PFSK-1 (cell line): ENCODE measurements at regions not wholly inside any gene's neighbourhood (a gene's known extent, or its start where the extent isn't known, plus 50 kb on each side); places are given as distances from the start of the nearest gene placed in this dataset.

Experiments
- FOXP2 ChIP-seq: optimal IDR thresholded peaks from 2 replicates; pipeline ENCODE3; 2011; ENCODE audit warnings: borderline replicate concordance, control low read depth, inconsistent platforms; ENCODE audit not compliant: insufficient read depth; ENCODE audit errors: extremely low read length, extremely low read depth
- POLR2AphosphoS5 ChIP-seq: IDR thresholded peaks from 2 replicates; pipeline ENCODE4 v1.6.1; 2012; ENCODE audit warnings: low read depth, mild to moderate bottlenecking, control low read depth, low read length, moderate library complexity
- SIN3A ChIP-seq: IDR thresholded peaks from 2 replicates; pipeline ENCODE4 v1.6.1; 2012; ENCODE audit warnings: mild to moderate bottlenecking, low read length, moderate library complexity, borderline replicate concordance; ENCODE audit not compliant: insufficient read depth
- TAF1 ChIP-seq: IDR thresholded peaks from 2 replicates; pipeline ENCODE4 v1.6.1; 2012; ENCODE audit warnings: low read length, control low read depth, borderline replicate concordance; ENCODE audit not compliant: insufficient read depth
- TF ChIP-seq, protein P1 (sequence below), 2 experiments: IDR thresholded peaks; 2 replicates each; pipeline versions ENCODE4 v1.6.1 to v1.8.0; 2011 to 2012; ENCODE audit warnings: low read depth in 2 of 2, low read length in 2 of 2, control low read depth in 1 of 2, inconsistent platforms in 1 of 2, mild to moderate bottlenecking in 1 of 2, moderate library complexity in 1 of 2; ENCODE audit not compliant: insufficient read depth in 1 of 2

DNA sequence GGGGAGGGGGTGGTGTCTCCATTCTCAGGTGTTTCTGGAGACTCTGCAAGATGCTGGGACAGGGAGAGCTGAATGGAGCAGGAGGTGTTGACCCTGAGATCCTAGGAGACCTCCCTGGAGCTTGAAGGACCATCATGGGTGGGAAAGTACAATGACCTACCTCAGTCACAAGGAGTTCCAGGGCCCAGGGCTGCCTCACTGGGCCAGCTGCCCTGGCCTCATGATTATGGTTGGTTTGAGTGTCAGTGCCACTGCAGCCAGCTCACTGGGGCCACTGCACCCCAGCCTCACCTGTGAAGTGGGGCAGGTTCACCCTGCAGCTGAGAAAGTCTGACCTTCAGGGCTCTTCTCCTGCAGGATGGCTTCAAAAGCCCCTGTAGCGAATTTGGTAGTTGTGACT is 372.5 kb downstream of the IRX2 start:
- TF ChIP-seq TAF1 (no peak), FOXP2 (no peak), SIN3A (no peak)
- TF ChIP-seq, protein P1, sequence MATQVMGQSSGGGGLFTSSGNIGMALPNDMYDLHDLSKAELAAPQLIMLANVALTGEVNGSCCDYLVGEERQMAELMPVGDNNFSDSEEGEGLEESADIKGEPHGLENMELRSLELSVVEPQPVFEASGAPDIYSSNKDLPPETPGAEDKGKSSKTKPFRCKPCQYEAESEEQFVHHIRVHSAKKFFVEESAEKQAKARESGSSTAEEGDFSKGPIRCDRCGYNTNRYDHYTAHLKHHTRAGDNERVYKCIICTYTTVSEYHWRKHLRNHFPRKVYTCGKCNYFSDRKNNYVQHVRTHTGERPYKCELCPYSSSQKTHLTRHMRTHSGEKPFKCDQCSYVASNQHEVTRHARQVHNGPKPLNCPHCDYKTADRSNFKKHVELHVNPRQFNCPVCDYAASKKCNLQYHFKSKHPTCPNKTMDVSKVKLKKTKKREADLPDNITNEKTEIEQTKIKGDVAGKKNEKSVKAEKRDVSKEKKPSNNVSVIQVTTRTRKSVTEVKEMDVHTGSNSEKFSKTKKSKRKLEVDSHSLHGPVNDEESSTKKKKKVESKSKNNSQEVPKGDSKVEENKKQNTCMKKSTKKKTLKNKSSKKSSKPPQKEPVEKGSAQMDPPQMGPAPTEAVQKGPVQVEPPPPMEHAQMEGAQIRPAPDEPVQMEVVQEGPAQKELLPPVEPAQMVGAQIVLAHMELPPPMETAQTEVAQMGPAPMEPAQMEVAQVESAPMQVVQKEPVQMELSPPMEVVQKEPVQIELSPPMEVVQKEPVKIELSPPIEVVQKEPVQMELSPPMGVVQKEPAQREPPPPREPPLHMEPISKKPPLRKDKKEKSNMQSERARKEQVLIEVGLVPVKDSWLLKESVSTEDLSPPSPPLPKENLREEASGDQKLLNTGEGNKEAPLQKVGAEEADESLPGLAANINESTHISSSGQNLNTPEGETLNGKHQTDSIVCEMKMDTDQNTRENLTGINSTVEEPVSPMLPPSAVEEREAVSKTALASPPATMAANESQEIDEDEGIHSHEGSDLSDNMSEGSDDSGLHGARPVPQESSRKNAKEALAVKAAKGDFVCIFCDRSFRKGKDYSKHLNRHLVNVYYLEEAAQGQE (IDR thresholded peaks at IDR 0.05; ENCODE audit: insufficient read depth in 1 of 2, low read depth in 2 of 2, low read length in 2 of 2) = no peak

DNA sequence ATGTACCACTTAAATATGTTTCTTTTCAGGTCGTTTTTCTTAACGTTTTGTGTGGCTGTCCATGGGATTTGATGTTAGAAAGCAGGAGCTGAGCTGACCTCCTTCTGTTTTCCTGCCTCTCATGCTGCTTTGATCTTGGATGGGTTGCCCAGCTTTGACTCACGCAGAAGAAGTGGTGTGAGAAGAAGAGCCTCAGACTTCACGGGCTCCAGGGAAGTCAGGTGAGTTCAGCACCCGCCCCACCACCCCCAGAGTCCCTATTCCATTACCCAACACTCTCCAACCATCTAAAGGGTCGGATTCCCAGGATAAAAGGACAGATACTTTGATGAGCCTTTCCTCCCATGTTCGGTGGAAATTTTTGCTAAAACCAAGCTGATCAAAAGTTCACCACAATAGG is 373.4 kb downstream of the IRX2 start:
- TF ChIP-seq FOXP2 = no peak
- TF ChIP-seq, protein P1 (IDR thresholded peaks at IDR 0.05; ENCODE audit: insufficient read depth in 1 of 2, low read depth in 2 of 2, low read length in 2 of 2) = no peak
- no peak for TF ChIP-seq TAF1
- no peak for TF ChIP-seq POLR2AphosphoS5
- TF ChIP-seq SIN3A = no peak

DNA sequence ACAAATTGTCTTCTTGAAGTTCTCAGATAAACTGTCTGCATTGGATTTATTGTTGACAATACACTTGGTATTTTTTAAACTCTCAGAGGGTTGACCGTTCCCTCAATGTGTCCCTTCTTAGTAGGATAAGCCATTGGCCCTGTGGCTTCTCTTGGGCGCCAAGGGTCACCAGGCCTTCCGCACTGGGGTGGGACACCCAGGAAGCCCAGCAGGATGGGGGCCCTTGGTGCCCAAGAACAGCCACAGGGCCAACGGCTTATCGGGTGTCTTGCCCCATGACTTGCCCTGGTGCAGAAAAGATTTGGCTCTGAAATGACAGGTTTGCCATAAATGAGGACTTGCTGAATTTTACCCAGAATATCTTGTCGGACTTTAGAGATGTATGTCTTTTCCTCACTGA is 375.0 kb downstream of the IRX2 start:
- no peak for TF ChIP-seq SIN3A
- TF ChIP-seq FOXP2 = no peak
- no peak for TF ChIP-seq POLR2AphosphoS5
- TF ChIP-seq, protein P1 (IDR thresholded peaks at IDR 0.05; ENCODE audit: insufficient read depth in 1 of 2, low read depth in 2 of 2, low read length in 2 of 2) = no peak
- no peak for TF ChIP-seq TAF1

DNA sequence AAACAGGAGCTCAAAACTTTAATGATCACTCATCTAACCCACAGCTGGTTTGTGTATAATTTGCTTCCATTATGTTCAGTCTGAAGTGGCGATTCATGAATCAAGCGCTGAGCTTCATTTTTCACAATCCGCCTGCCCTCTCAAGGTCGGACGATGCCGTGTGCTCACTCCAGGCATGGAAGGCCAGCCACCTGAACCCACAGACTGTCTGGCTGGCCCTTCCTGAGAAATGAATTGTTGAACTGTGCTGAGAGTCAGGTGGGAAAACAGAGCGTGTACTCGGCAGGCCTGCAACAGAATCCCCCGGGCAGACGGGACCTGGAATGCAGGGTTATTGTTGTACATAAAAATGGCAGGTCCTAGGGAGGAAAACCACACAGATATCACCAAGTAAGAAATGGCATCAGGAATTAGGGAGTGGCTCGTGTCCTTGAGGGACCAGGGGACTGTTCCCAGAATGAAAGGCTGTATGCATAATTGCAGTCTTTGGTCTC is 375.7 kb downstream of the IRX2 start:
- TF ChIP-seq TAF1 (no peak), POLR2AphosphoS5 (no peak), SIN3A (no peak), FOXP2 (no peak)
- TF ChIP-seq, protein P1 (IDR thresholded peaks at IDR 0.05; ENCODE audit: insufficient read depth in 1 of 2, low read depth in 2 of 2, low read length in 2 of 2) = no peak

DNA sequence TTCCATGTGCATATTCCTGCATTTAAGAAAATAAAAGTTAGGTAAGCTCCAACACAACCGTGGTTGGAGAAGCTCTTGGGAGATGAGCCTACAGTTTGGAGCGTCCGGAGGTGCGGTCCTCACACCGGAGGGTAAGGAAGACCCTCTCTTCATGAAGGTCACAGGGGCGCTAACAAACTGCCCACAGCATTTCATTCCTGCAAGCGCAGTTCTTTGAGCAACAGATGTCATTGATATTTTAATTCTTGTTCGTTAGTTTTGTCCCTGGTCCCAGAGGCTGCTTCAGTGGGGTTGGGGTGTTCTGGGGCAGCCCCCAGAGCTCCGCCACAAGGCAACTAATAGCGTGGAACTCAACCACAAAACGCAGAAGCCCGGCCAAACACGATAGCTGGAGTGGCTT is 376.2 kb downstream of the IRX2 start:
- TF ChIP-seq SIN3A = no peak
- TF ChIP-seq TAF1 = no peak
- TF ChIP-seq POLR2AphosphoS5 = no peak
- TF ChIP-seq, protein P1 (IDR thresholded peaks at IDR 0.05; ENCODE audit: insufficient read depth in 1 of 2, low read depth in 2 of 2, low read length in 2 of 2) = no peak
- TF ChIP-seq FOXP2 = no peak
